Common myeloid progenitor, CD34-positive (primary cell): ENCODE measurements at regions not wholly inside any gene's neighbourhood (a gene's known extent, or its start where the extent isn't known, plus 50 kb on each side); places are given as distances from the start of the nearest gene placed in this dataset.

Experiments used
- CTCF ChIA-PET: fragments of 350-600 bp; sonication (Branson Sonifier 250); formaldehyde crosslinking; loops from one replicate; lab custom pipeline; 2021; ENCODE audit warnings: antibody characterized with exemption; lab: Charles Lee
- POLR2A ChIA-PET: fragments of 350-600 bp; sonication (Branson Sonifier 250); formaldehyde crosslinking; loops from one replicate; lab custom pipeline; 2021; ENCODE audit warnings: antibody characterized with exemption; lab: Charles Lee
- DNase-seq, 3 donors: peaks; one replicate each; pipeline versions ENCODE4 v3.0.0 to v3.0.0-alpha.2; 2013
- H3K27ac ChIP-seq, 2 experiments: 1 replicate in 1 of 2; 2 replicates in 1 of 2; pipeline ENCODE4 v1.7.0; 2013; ENCODE audit warnings: inconsistent platforms in 2 of 2, low read length in 2 of 2, mild to moderate bottlenecking in 2 of 2, low read depth in 1 of 2, moderate library complexity in 1 of 2; ENCODE audit not compliant: severe bottlenecking in 2 of 2, insufficient read depth in 1 of 2, poor library complexity in 1 of 2
- H3K27me3 ChIP-seq, 5 experiments: replicated peaks in 2 of 5; 1 replicate in 3 of 5; 2 replicates in 2 of 5; pipeline versions ENCODE4 v1.6.1 to v1.7.0; 2013; ENCODE audit warnings: low read length in 4 of 5, mild to moderate bottlenecking in 2 of 5, moderate library complexity in 2 of 5, inconsistent platforms in 1 of 5; ENCODE audit not compliant: insufficient read depth in 5 of 5, control insufficient read depth in 4 of 5
- H3K36me3 ChIP-seq, 4 experiments: 1 replicate in 2 of 4; 2 replicates in 2 of 4; pipeline versions ENCODE4 v1.6.1 to v1.7.0; 2013; ENCODE audit warnings: low read length in 3 of 4, control low read depth in 1 of 4, mild to moderate bottlenecking in 1 of 4; ENCODE audit not compliant: control insufficient read depth in 4 of 4, insufficient read depth in 4 of 4
- H3K4me1 ChIP-seq, 4 experiments: 1 replicate in 3 of 4; 2 replicates in 1 of 4; pipeline versions ENCODE4 v1.6.1 to v1.7.1; 2013; ENCODE audit warnings: low read length in 3 of 4, mild to moderate bottlenecking in 3 of 4, control low read depth in 1 of 4, inconsistent platforms in 1 of 4, moderate library complexity in 1 of 4; ENCODE audit not compliant: control insufficient read depth in 4 of 4, insufficient read depth in 4 of 4; ENCODE audit errors: control extremely low read depth in 1 of 4
- H3K4me3 ChIP-seq, 7 experiments: 1 replicate in 4 of 7; 2 replicates in 3 of 7; pipeline versions ENCODE4 v1.5.1 to v1.7.0; 2013; ENCODE audit warnings: mild to moderate bottlenecking in 7 of 7, low read length in 6 of 7, moderate library complexity in 6 of 7, inconsistent platforms in 2 of 7, low read depth in 2 of 7, control low read depth in 1 of 7; ENCODE audit not compliant: insufficient read depth in 4 of 7, control insufficient read depth in 1 of 7; ENCODE audit errors: extremely low read depth in 1 of 7
- H3K9me3 ChIP-seq, 5 experiments: 1 replicate in 4 of 5; 2 replicates in 1 of 5; pipeline versions ENCODE4 v1.6.1 to v1.7.1; 2013; ENCODE audit warnings: low read length in 4 of 5, mild to moderate bottlenecking in 2 of 5, inconsistent platforms in 1 of 5, low read depth in 1 of 5, moderate library complexity in 1 of 5; ENCODE audit not compliant: control insufficient read depth in 4 of 5, insufficient read depth in 2 of 5; ENCODE audit errors: control extremely low read depth in 1 of 5
- WGBS: methylation state at CpG from one replicate; pipeline ENCODE4 v1.1.5; 2013; ENCODE audit not compliant: insufficient coverage; 5-methylcytosine and 5-hydroxymethylcytosine counted together

DNA sequence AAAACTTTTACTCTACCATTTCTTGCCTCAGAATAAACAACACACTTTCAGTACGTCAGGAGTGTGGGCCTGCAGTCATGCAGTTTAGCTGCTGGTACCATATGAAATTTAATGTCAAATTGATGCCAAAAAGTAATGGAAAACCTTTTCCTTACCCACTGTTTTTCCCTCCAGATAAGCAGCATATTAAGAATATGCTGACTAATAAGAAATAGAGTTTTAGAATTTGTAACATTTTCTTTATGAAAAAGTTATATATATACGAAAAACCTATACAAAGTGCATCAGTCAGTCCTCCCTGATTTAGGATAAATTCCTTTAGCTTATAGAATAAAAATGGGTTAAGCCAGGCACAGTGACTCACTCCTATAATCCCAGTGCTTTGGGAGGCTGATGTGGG, 206.8 kb upstream of the PPARGC1A start:
- Histone ChIP-seq H3K36me3 (no peaks in the 10 kb centered on the region), H3K27me3 (no peaks in the 10 kb centered on the region), H3K27ac (no peak overlapping the region), H3K4me1 (no peaks in the 10 kb centered on the region), H3K9me3 (no peaks in the 10 kb centered on the region), H3K4me3 (no peak overlapping the region)
- ChIA-PET CTCF (no interaction called here), POLR2A (no interaction called here)
- 100% methylated on average over 1 of the region's 2 CpGs for WGBS
- no peak for DNase-seq

DNA sequence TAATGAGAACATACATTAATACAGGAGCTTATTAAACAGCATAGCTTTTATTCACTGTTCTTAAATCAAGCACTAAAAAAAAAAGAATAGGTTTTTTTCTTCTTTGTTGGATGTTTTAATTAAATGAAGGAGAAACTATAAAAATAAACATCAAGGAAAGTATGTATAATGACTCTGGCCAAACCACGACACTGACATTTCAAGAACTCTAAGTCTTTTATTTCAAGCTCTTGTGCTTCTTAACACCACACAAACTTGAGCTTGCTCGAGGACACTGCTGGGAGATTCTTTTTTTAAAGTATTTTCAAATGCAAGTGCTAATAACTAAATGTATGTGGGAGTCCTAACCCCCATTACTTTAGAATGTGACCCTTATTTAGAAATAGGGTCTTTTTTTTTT, 204.9 kb upstream of the PPARGC1A start:
- CTCF ChIA-PET: no interaction called here
- Histone ChIP-seq H3K4me3 (no peak overlapping the region), H3K36me3 (no peaks in the 10 kb centered on the region), H3K27ac (no peak overlapping the region), H3K27me3 (no peaks in the 10 kb centered on the region), H3K9me3 (no peaks in the 10 kb centered on the region), H3K4me1 (no peaks in the 10 kb centered on the region)
- POLR2A ChIA-PET: no interaction called here
- no peak for DNase-seq
- no CpG with 5 or more reads among the region's 2 CpGs for WGBS

DNA sequence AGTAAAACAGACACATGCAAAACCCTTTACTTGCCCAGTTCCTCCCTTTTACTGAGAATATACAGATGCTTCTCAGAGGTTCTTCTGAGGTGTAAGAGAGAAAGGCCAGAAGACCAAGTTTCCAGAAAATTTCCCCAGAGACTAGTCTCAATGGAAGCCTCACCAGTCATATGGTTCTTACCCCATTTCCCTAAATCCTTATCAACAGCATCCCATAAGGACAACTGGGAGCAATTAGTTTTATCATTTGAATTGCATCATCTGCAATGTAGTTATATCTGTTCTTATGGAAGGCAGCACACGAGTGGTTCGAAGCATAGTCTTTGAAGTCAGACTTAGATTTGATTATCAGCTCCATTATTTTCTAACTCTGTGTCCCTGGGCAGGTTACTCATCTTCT, 203.6 kb upstream of the PPARGC1A start:
- H3K27ac ChIP-seq: no peak overlapping the region

DNA sequence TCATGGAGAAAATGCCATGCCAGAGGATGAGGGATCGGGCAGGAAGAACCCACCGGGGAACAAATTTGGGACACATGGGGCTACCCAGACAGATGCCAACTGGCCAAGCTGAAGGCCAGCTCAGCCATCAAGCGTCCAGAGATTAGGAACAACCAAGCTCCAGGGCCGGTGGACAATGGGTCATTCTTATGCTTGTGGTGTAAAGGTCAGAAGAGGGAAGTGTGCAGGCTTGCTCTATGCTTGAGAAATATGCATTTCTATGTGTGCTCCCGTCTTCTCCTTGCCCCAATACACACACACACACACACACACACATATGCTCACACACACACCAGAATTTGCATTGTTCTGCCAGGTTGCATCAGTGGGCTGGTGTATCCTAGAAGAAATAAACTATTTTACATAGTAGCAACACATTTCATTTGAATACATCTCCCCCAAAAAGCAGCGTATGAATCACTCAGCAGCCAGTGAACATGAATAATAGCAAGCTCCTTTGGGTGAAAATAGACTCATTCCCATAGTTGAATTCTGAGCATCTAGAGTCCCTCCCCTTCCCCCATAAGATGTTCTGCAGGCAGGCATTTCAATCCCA, 201.9 kb upstream of the PPARGC1A start:
- Histone ChIP-seq H3K4me1 (no peaks in the 10 kb centered on the region), H3K36me3 (no peaks in the 10 kb centered on the region), H3K4me3 (no peak overlapping the region), H3K27ac (no peak overlapping the region), H3K9me3 (no peaks in the 10 kb centered on the region), H3K27me3 (no peaks in the 10 kb centered on the region)
- ChIA-PET CTCF (no interaction called here), POLR2A (no interaction called here)
- DNase-seq: no peak
- 92% methylated on average over 5 of the region's 6 CpGs for WGBS

More for the DNA sequence above, 203.6 kb upstream of the PPARGC1A start:
- WGBS: 85% methylated on average over 2 of the region's 2 CpGs
- no peak overlapping the region for H3K4me3 ChIP-seq
- H3K9me3 ChIP-seq: no peaks in the 10 kb centered on the region
- H3K36me3 ChIP-seq: no peaks in the 10 kb centered on the region
- no peaks in the 10 kb centered on the region for H3K4me1 ChIP-seq
- CTCF ChIA-PET: no interaction called here
- POLR2A ChIA-PET: no interaction called here
- DNase-seq: no peak
- no peaks in the 10 kb centered on the region for H3K27me3 ChIP-seq

DNA sequence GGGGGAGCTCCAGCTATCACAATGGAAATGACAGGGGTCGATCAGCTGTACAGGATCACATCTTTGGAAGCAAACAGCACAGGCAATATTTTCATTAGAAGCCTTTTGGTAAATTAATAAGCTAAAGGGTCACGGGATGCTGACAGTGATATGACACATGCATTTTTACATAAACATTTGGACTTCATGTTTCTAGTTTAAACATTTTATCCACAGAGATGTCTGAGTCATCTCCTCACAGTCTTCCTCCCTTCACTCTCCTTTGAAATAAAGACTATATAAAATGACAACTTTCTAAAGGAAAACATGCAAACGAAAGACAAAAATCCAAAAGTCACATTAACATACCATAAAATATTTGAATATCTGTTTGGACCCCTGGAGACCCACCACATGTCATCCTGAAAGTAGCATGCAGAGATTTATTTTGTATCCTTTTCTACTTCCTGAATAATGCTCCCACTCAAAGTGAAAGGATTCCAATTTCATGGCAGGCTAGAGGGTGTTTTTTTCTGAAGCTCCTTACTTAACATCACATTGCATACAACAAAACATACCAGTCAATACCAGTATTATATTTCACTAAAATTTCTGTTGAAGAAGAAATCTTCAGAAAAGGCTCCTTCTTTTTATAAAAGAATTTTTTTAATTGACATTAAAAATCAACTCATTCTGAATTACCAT, 200.1 kb upstream of the PPARGC1A start:
- no peak for DNase-seq
- Histone ChIP-seq H3K9me3 (no peaks in the 10 kb centered on the region), H3K27me3 (no peaks in the 10 kb centered on the region), H3K27ac (no peak overlapping the region), H3K36me3 (no peaks in the 10 kb centered on the region), H3K4me1 (no peaks in the 10 kb centered on the region), H3K4me3 (no peak overlapping the region)
- 100% methylated on average over 3 of the region's 3 CpGs for WGBS
- CTCF ChIA-PET: no interaction called here
- POLR2A ChIA-PET: no interaction called here

DNA sequence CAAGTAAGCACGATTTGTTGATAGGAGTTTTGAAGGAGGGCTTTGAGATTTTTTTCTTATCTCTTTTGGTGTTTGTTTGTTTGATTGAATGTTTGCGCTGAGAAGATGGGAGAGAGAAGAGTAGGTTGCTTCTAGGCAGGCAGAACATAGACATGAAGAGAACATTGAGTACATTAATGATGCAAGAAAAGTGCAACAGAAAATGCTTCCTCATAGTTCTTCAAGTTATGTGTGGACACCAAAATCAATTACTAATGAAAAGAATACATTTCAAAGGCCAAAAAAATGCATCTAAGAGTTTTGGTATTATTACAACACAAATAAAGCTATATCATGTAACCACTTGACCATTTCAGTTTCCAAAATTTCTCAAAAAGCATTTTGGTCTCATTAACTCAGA, 191.0 kb upstream of the PPARGC1A start:
- H3K9me3 ChIP-seq: no peaks in the 10 kb centered on the region
- no peak overlapping the region for H3K27ac ChIP-seq
- H3K36me3 ChIP-seq: no peaks in the 10 kb centered on the region
- POLR2A ChIA-PET: no interaction called here
- 100% methylated on average over 1 of the region's 2 CpGs for WGBS
- H3K4me1 ChIP-seq: no peaks in the 10 kb centered on the region
- no peaks in the 10 kb centered on the region for H3K27me3 ChIP-seq
- CTCF ChIA-PET: no interaction called here
- H3K4me3 ChIP-seq: no peak overlapping the region
- DNase-seq: no peak

DNA sequence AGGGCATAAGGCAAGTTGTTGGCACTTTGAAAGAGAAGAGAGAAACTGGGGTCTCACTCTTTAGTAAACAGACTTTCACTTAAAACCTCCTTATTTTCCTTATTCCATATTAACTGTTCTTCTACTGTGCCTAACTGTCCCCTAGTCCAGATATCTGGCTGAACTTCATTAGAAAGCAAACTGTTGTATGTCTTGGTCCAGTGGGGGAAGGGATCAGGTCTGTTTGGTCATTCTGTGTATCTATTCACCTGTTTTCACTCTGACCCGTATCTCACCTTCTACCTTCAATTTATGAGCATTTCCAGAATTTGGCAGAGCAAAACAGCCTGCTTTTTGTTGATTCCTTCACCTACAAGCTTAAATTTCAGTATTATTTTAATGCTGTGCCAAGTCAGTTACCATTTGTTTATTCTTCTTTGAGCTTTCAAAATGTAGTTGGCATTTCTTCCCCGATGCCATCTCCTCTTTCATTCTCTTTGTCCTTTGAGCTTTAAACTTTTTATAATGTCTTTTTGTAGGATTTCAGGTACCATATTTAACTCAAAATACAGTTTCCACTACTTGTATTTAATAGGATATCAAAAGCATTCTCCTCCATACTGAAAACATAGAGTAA, 188.6 kb upstream of the PPARGC1A start:
- ChIA-PET CTCF (no interaction called here), POLR2A (no interaction called here)
- H3K36me3 ChIP-seq: no peaks in the 10 kb centered on the region
- no peaks in the 10 kb centered on the region for H3K4me1 ChIP-seq
- no peaks in the 10 kb centered on the region for H3K9me3 ChIP-seq
- H3K27me3 ChIP-seq: no peaks in the 10 kb centered on the region
- 100% methylated on average over 1 of the region's 2 CpGs for WGBS
- no peak for DNase-seq
- no peak overlapping the region for H3K4me3 ChIP-seq
- no peak overlapping the region for H3K27ac ChIP-seq
